ENCODE measurements at regions not wholly inside any gene's neighbourhood (a gene's known extent, or its start where the extent isn't known, plus 50 kb on each side); places are given as distances from the start of the nearest gene placed in this dataset.

GRCh38 chr9:95645579-95645978 lies 128.8 kb upstream of the PTCH1 start:
- H3K27me3 Mint-ChIP-seq (ENCODE audit: low read depth), result peaks cover 4% of the 10 kb centered on the region
- Histone ChIP-seq H3K23me2 (ENCODE audit: insufficient read length, low read depth, low read length, poor library complexity, severe bottlenecking) (no peaks in the 10 kb centered on the region), H2BK5ac (ENCODE audit: insufficient read length, low read length) (no peak overlapping the region), H3K56ac (ENCODE audit: insufficient read length, low read depth, low read length) (no peak overlapping the region), H3K27ac (ENCODE audit: insufficient read length, low read depth, low read length) (no peak overlapping the region), H3K14ac (ENCODE audit: insufficient read depth, low read length) (no peak overlapping the region), H2AFZ (ENCODE audit: low read length) (no peak overlapping the region), H2BK12ac (ENCODE audit: insufficient read length, low read depth, low read length) (no peak overlapping the region), H3K4me2 (ENCODE audit: insufficient read depth, insufficient read length, low read length) (no peak overlapping the region), H4K5ac (ENCODE audit: insufficient read length, low read depth, low read length) (no peak overlapping the region), H3K18ac (ENCODE audit: insufficient read length, low read depth, low read length) (no peak overlapping the region), H3K4me1 (ENCODE audit: insufficient read depth, low read length) (peaks cover 5% of the 10 kb centered on the region; the same call in 1 of the 2 replicates), H3K9ac (ENCODE audit: extremely low read depth, insufficient read length, low read length) (no peak overlapping the region), H3T11ph (ENCODE audit: low read length) (no peak overlapping the region), H2BK120ac (ENCODE audit: low read depth, low read length, poor library complexity, severe bottlenecking) (no peak overlapping the region), H2AK5ac (ENCODE audit: insufficient read length, low read length) (no peak overlapping the region), H3K23ac (ENCODE audit: insufficient read length, low read depth, low read length) (no peak overlapping the region), H4K8ac (replicated peaks; ENCODE audit: insufficient read length, low read depth, low read length) (no peak overlapping the region), H3K27me3 (ENCODE audit: insufficient read depth, low read length) (no peaks in the 10 kb centered on the region), H4K20me1 (ENCODE audit: control insufficient read depth, insufficient read depth, insufficient read length) (no peaks in the 10 kb centered on the region), H4K91ac (ENCODE audit: insufficient read length, low read depth, low read length) (no peak overlapping the region), H3K4ac (ENCODE audit: low read depth, low read length) (no peak overlapping the region), H3K79me2 (ENCODE audit: insufficient read depth, low read length) (no peaks in the 10 kb centered on the region), H2BK15ac (ENCODE audit: low read depth, low read length) (no peak overlapping the region), H2BK20ac (ENCODE audit: low read depth, low read length, poor library complexity, severe bottlenecking) (no peak overlapping the region), H3K79me1 (ENCODE audit: insufficient read depth, low read depth, low read length, poor library complexity, severe bottlenecking) (no peaks in the 10 kb centered on the region), H3K9me3 (ENCODE audit: control insufficient read depth, low read depth, low read length) (no peaks in the 10 kb centered on the region)
- no peak for DNase-seq
- H3K27ac Mint-ChIP-seq, result no peak overlapping the region
- no peak overlapping the region for H3K4me3 Mint-ChIP-seq
- peaks cover 9% of the 10 kb centered on the region in 2 experiments for H3K4me1 Mint-ChIP-seq
- WGBS (ENCODE audit: extremely low coverage, insufficient read length, low lambda C conversion rate), result no CpG with 5 or more reads among the region's 2 CpGs
- no peaks in the 10 kb centered on the region for H3K36me3 Mint-ChIP-seq (ENCODE audit: insufficient read depth in 1 of 3, low read depth in 3 of 3)
- TF ChIP-seq CTCF (conservative IDR thresholded peaks at IDR 0.05), result no peak
- H3K9me3 Mint-ChIP-seq, result peaks cover 0 to 4% of the 10 kb centered on the region in 2 experiments; a peak in 2 of 5 replicates

Measured in H9 (cell line).